PC-9 (cell line): ENCODE measurements at regions not wholly inside any gene's neighbourhood (a gene's known extent, or its start where the extent isn't known, plus 50 kb on each side); places are given as distances from the start of the nearest gene placed in this dataset.
A peak's percentile ranks its signal among the peaks of the same experiment; 100 is the strongest.

Source experiments
- BruUV-seq: library from RNA; stranded (reverse); fragments of 400-500 nt; replicated peaks from 2 replicates; lab custom pipeline; 2021; lab: Mats Ljungman, UMichigan
- CTCF ChIA-PET: fragments of 300-600 bp; sonication (Branson Sonifier 250); formaldehyde crosslinking; loops from one replicate; lab custom pipeline; 2022; ENCODE audit warnings: antibody characterized with exemption; lab: Charles Lee
- POLR2A ChIA-PET: fragments of 300-600 bp; sonication (Branson Sonifier 250); formaldehyde crosslinking; loops from one replicate; lab custom pipeline; 2022; ENCODE audit warnings: antibody characterized with exemption; ENCODE audit not compliant: unreplicated experiment; lab: Charles Lee
- DNase-seq, 2 experiments: peaks; one replicate each; pipeline versions ENCODE4 v3.0.0 to v3.0.0-alpha.2; 2015 to 2022; ENCODE audit warnings: mixed read lengths in 1 of 2
- H2AFZ ChIP-seq: fragments of 200-600 bp; sonication (generic); 2 replicates; pipeline ENCODE4 v1.8.1; 2017; ENCODE audit warnings: antibody characterized with exemption
- H3F3A ChIP-seq: fragments of 200-600 bp; sonication (generic); 2 replicates; pipeline ENCODE4 v1.8.1; 2017; ENCODE audit warnings: antibody characterized with exemption, mild to moderate bottlenecking, low read depth; ENCODE audit not compliant: insufficient read depth
- H3K27ac ChIP-seq: fragments of 200-600 bp; sonication (generic); 2 replicates; pipeline ENCODE4 v1.6.1; 2016; ENCODE audit warnings: mixed run types
- H3K27me3 ChIP-seq: fragments of 200-600 bp; sonication (generic); 2 replicates; pipeline ENCODE4 v1.6.1; 2016; ENCODE audit warnings: low read depth, mixed run types; ENCODE audit not compliant: insufficient read depth
- H3K36me3 ChIP-seq: fragments of 200-600 bp; sonication (generic); 2 replicates; pipeline ENCODE4 v1.6.1; 2016; ENCODE audit warnings: low read depth, mixed run types
- H3K4me1 ChIP-seq: fragments of 200-600 bp; sonication (generic); replicated peaks from 2 replicates; pipeline ENCODE4 v1.6.1; 2016; ENCODE audit warnings: mixed run types; ENCODE audit not compliant: insufficient read depth
- H3K4me2 ChIP-seq: fragments of 200-600 bp; sonication (generic); 2 replicates; pipeline ENCODE4 v1.6.1; 2017; ENCODE audit warnings: mixed run types
- H3K4me3 ChIP-seq: fragments of 200-600 bp; sonication (generic); 2 replicates; pipeline ENCODE4 v1.6.1; 2016; ENCODE audit warnings: mixed run types
- H3K79me2 ChIP-seq: fragments of 200-600 bp; sonication (generic); 2 replicates; pipeline ENCODE4 v1.6.1; 2017; ENCODE audit warnings: low read depth, mixed run types
- H3K9me2 ChIP-seq: fragments of 200-600 bp; sonication (generic); 2 replicates; pipeline ENCODE4 v1.8.1; 2017; ENCODE audit warnings: mild to moderate bottlenecking; ENCODE audit not compliant: insufficient read depth
- H3K9me3 ChIP-seq: fragments of 200-600 bp; sonication (generic); 2 replicates; pipeline ENCODE4 v1.8.1; 2016; ENCODE audit warnings: low read depth; ENCODE audit not compliant: insufficient read depth
- H4K20me1 ChIP-seq: fragments of 200-600 bp; sonication (generic); 2 replicates; pipeline ENCODE4 v1.8.1; 2017; ENCODE audit not compliant: insufficient read depth
- EZH2 ChIP-seq: fragments of 200-600 bp; sonication (generic); IDR thresholded peaks from 2 replicates; pipeline ENCODE4 v1.8.0; 2017; ENCODE audit warnings: antibody characterized with exemption, low read depth
- intact Hi-C: fragments of 100-400 bp; cut with micrococcal nuclease; formaldehyde crosslinking; loops from one replicate; pipeline ENCODE4 v1.10.0; 2022; ENCODE audit not compliant: unreplicated experiment
- TF ChIP-seq, protein P1 (sequence below): fragments of 200-600 bp; sonication (generic); conservative IDR thresholded peaks from 2 replicates; pipeline ENCODE4 v1.6.1; 2017; ENCODE audit warnings: mixed run types, antibody characterized with exemption, mild to moderate bottlenecking, moderate library complexity

DNA sequence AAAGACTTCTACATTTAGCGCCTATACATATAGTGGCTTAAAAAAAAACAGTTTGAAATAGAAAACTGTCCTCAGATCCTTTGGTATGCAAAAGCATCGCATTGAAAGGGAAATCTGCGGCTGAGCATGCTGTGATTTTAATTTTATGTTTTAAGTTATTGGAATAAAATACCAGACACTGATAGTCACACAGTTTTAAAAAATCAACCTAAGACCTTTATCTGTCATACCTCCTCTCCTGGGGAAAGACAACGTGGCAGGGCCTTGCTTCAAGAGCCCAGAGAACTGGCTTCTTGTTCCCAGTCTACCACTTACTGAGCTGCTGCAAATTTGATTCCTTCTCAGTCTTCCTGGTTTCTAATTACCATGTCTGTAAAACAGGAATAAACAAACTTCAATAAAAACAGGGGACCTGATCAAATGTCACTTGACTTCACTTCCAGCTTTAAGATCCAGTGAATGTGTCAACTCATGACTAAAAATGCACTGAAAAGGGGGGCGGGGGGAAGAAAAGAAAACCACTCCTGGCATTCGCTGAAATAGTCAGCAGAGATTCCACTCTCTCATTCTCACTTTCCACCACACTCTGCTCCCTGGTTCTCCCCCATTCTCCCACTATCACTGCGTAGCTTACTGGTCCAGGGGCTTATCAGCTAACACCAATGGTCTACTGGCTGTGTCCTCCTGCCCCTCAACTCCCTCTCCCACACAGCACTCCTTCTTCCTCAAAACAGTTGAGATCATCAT is 494.7 kb upstream of the MARCKS start:
- H3K36me3 ChIP-seq, result no peaks in the 10 kb centered on the region
- H3K9me2 ChIP-seq, result no peaks in the 10 kb centered on the region
- no peaks in the 10 kb centered on the region for H3F3A ChIP-seq
- no peaks in the 10 kb centered on the region for H4K20me1 ChIP-seq
- CTCF ChIA-PET, result interaction anchor here (0.6 to 0.7 kb wide), 2 partner anchors 62 to 199 kb away, joined by 6 to 9 read pairs; no protein-coding TSS in a partner anchor
- POLR2A ChIA-PET, result interaction anchor here (0.5 to 1.2 kb wide), 10 partner anchors 9 to 315 kb away, joined by 3 to 28 read pairs (median 14); no protein-coding TSS in a partner anchor
- H3K27me3 ChIP-seq, result no peaks in the 10 kb centered on the region
- H3K27ac ChIP-seq, result no peak overlapping the region
- intact Hi-C loops, result loop anchor here (1.0 to 2.0 kb wide), 3 partner anchors 70 to 493 kb away; no protein-coding TSS in a partner anchor
- H2AFZ ChIP-seq, result no peak overlapping the region; the same call in 1 of the 2 replicates
- TF ChIP-seq, protein P1, sequence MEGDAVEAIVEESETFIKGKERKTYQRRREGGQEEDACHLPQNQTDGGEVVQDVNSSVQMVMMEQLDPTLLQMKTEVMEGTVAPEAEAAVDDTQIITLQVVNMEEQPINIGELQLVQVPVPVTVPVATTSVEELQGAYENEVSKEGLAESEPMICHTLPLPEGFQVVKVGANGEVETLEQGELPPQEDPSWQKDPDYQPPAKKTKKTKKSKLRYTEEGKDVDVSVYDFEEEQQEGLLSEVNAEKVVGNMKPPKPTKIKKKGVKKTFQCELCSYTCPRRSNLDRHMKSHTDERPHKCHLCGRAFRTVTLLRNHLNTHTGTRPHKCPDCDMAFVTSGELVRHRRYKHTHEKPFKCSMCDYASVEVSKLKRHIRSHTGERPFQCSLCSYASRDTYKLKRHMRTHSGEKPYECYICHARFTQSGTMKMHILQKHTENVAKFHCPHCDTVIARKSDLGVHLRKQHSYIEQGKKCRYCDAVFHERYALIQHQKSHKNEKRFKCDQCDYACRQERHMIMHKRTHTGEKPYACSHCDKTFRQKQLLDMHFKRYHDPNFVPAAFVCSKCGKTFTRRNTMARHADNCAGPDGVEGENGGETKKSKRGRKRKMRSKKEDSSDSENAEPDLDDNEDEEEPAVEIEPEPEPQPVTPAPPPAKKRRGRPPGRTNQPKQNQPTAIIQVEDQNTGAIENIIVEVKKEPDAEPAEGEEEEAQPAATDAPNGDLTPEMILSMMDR, result no peak
- no peak for TF ChIP-seq EZH2
- no TSS peak for BruUV-seq
- H3K4me1 ChIP-seq, result peaks cover 37% of the 10 kb centered on the region
- H3K79me2 ChIP-seq, result no peaks in the 10 kb centered on the region
- DNase-seq, result no peak
- H3K4me3 ChIP-seq, result no peak overlapping the region
- peaks cover 12% of the 10 kb centered on the region for H3K9me3 ChIP-seq
- H3K4me2 ChIP-seq, result no peak overlapping the region

DNA sequence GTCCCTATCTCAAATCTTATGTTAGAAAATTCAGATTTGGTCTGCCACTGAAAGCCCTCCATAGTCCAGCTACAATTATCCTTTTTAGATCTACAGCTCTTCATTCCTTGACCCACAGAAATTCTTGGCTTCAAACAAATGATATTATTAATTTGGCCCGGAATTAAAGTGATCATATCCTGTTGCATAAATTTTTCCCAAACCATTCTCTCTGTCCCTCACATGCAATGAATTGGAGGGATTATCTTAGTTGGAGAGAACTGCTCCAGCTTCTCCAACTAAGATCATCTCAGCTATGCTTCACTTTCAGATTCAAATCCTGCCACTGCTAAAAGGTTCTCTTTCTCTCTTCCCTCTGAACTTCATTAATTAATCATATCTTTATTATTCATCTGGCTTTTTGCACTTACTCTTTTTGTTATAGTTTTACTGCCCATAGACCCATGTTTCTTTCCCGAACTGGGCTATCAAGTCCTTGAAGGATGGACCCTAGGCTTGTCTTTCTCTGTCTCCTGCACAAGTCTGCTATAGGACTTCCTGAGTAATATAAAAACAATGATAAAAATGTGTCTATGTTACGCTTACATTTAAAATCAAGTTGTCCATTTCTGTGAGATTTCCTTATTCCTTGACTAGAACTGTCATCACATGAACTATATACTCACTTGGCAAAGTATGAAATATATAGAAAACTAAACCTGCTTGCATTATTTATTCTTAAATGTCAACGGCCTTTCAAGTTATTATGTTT is 493.9 kb upstream of the MARCKS start:
- H2AFZ ChIP-seq, result no peak overlapping the region; the same call in 1 of the 2 replicates

DNA sequence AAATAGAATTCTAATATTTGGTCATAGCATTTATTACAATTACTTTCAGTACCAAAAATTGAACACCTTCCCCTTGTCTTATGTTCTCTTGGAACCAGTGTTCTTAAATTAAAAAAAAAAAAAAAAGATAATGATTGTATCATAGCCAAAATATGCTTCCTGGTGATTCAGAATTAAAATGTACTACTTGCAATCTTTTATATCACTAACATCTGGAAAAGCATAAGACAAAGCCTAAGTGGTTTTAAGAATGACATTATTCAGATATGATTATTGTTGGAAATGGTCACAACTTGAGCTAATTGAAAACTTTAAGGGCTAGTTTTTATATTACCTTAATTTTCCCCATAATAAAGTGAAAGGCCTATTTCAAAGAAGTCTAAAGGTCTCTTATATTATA is 493.3 kb upstream of the MARCKS start:
- POLR2A ChIA-PET, result interaction anchor here (0.5 to 0.6 kb wide), 2 partner anchors 195 to 562 kb away, joined by 4 to 6 read pairs; no protein-coding TSS in a partner anchor
- no peaks in the 10 kb centered on the region for H3K79me2 ChIP-seq
- no peak overlapping the region for H2AFZ ChIP-seq
- TF ChIP-seq EZH2, result no peak
- TF ChIP-seq, protein P1, result no peak
- intact Hi-C loops, result loop anchor here (2.0 kb wide), 1 partner anchor 69 kb away; no protein-coding TSS in a partner anchor
- no peaks in the 10 kb centered on the region for H3F3A ChIP-seq
- H3K36me3 ChIP-seq, result no peaks in the 10 kb centered on the region
- CTCF ChIA-PET, result no interaction called here
- no peaks in the 10 kb centered on the region for H3K9me2 ChIP-seq
- no TSS peak for BruUV-seq
- no peaks in the 10 kb centered on the region for H4K20me1 ChIP-seq
- H3K4me3 ChIP-seq, result no peak overlapping the region
- no peak for DNase-seq
- no peak overlapping the region for H3K27ac ChIP-seq
- peaks cover 37% of the 10 kb centered on the region for H3K4me1 ChIP-seq
- peaks cover 12% of the 10 kb centered on the region for H3K9me3 ChIP-seq
- H3K27me3 ChIP-seq, result no peaks in the 10 kb centered on the region
- no peak overlapping the region for H3K4me2 ChIP-seq

More for the DNA sequence above, 493.9 kb upstream of the MARCKS start:
- H3K27me3 ChIP-seq, result no peaks in the 10 kb centered on the region
- no peaks in the 10 kb centered on the region for H4K20me1 ChIP-seq
- H3K4me3 ChIP-seq, result no peak overlapping the region
- no peaks in the 10 kb centered on the region for H3K36me3 ChIP-seq
- no peaks in the 10 kb centered on the region for H3K79me2 ChIP-seq
- H3K27ac ChIP-seq, result no peak overlapping the region
- no peaks in the 10 kb centered on the region for H3F3A ChIP-seq
- no peak overlapping the region for H3K4me2 ChIP-seq
- peaks cover 37% of the 10 kb centered on the region for H3K4me1 ChIP-seq
- TSS peak; percentile 37 for BruUV-seq
- intact Hi-C loops, result loop anchor here (2.0 kb wide), 1 partner anchor 70 kb away; no protein-coding TSS in a partner anchor
- CTCF ChIA-PET, result no interaction called here
- POLR2A ChIA-PET, result interaction anchor here (0.5 to 1.2 kb wide), 5 partner anchors 8 to 259 kb away, joined by 3 to 19 read pairs (median 4); no protein-coding TSS in a partner anchor
- TF ChIP-seq EZH2, result no peak
- TF ChIP-seq, protein P1, result no peak
- H3K9me2 ChIP-seq, result no peaks in the 10 kb centered on the region
- H3K9me3 ChIP-seq, result peaks cover 12% of the 10 kb centered on the region
- DNase-seq, result no peak
